GM19372 (cell line): ENCODE measurements at regions not wholly inside any gene's neighbourhood (a gene's known extent, or its start where the extent isn't known, plus 50 kb on each side); places are given as distances from the start of the nearest gene placed in this dataset.

Experiments used
- ATAC-seq: cut with Tn5 transposase; IDR thresholded peaks from one replicate; pipeline ENCODE4 v1.9.1; 2021; ENCODE audit warnings: mild to moderate bottlenecking, low read depth, moderate library complexity; ENCODE audit not compliant: unreplicated experiment

- ATAC-seq: no peak
Observed at GRCh38 chr13:22357132-22357531, 686.3 kb downstream of the FGF9 start.

GRCh38 chr13:22369090-22369489 lies 698.2 kb downstream of the FGF9 start:
- ATAC-seq: no peak

- ATAC-seq: no peak
Observed at GRCh38 chr13:22369840-22370239, 699.0 kb downstream of the FGF9 start.

- no peak for ATAC-seq
Observed at GRCh38 chr13:22372261-22372660, 701.4 kb downstream of the FGF9 start.

- ATAC-seq: no peak
Observed at GRCh38 chr13:22375151-22375550, 704.3 kb downstream of the FGF9 start.

- ATAC-seq: no peak
Observed at GRCh38 chr13:22387899-22388298, 717.0 kb downstream of the FGF9 start.

GRCh38 chr13:22399801-22400420 lies 729.0 kb downstream of the FGF9 start:
- no peak for ATAC-seq

- no peak for ATAC-seq
Observed at GRCh38 chr13:22402682-22403081, 731.8 kb downstream of the FGF9 start.

GRCh38 chr13:22403144-22403543 lies 732.3 kb downstream of the FGF9 start:
- ATAC-seq: no peak

GRCh38 chr13:22405891-22406290 lies 735.0 kb downstream of the FGF9 start:
- ATAC-seq: no peak

- no peak for ATAC-seq
Observed at GRCh38 chr13:22412452-22412851, 741.6 kb downstream of the FGF9 start.

- ATAC-seq: no peak
Observed at GRCh38 chr13:22422023-22422422, 751.1 kb downstream of the FGF9 start.

GRCh38 chr13:22422712-22423111 lies 751.8 kb downstream of the FGF9 start:
- ATAC-seq: no peak

GRCh38 chr13:22423261-22423660 lies 752.4 kb downstream of the FGF9 start:
- ATAC-seq: no peak

GRCh38 chr13:22425087-22425486 lies 754.2 kb downstream of the FGF9 start:
- ATAC-seq: no peak

GRCh38 chr13:22427066-22427465 lies 753.7 kb upstream of the SGCG start:
- ATAC-seq: no peak

- ATAC-seq: no peak
Observed at GRCh38 chr13:22427783-22428182, 753.0 kb upstream of the SGCG start.

GRCh38 chr13:22428188-22428828 lies 752.5 kb upstream of the SGCG start:
- ATAC-seq: no peak

- no peak for ATAC-seq
Observed at GRCh38 chr13:22432690-22433089, 748.1 kb upstream of the SGCG start.

- no peak for ATAC-seq
Observed at GRCh38 chr13:22447132-22447886, 733.5 kb upstream of the SGCG start.

- ATAC-seq: no peak
Observed at GRCh38 chr13:22449251-22449650, 731.5 kb upstream of the SGCG start.

GRCh38 chr13:22451327-22451741 lies 729.4 kb upstream of the SGCG start:
- ATAC-seq: no peak
